SK-N-SH (cell line): ENCODE measurements at regions not wholly inside any gene's neighbourhood (a gene's known extent, or its start where the extent isn't known, plus 50 kb on each side); places are given as distances from the start of the nearest gene placed in this dataset.

Experiments used
- CTCF ChIA-PET: fragments of 300-600, 350-600 bp; formaldehyde crosslinking; extraction: SDS; loops from one replicate; lab custom pipeline; 2021; lab: Yijun Ruan, JAX
- POLR2A ChIA-PET: fragments of 350-600 bp; sonication (Branson Sonifier 250); formaldehyde crosslinking; extraction: SDS; loops from one replicate; lab custom pipeline; 2020; ENCODE audit warnings: antibody characterized with exemption, inconsistent platforms; lab: Yijun Ruan, JAX
- DNase-seq: peaks from one replicate; pipeline ENCODE4 v3.0.0; 2012
- H2AFZ ChIP-seq: fragments of 200-600 bp; sonication (generic); 2 replicates; pipeline ENCODE4 v1.8.1; 2016; ENCODE audit warnings: antibody characterized with exemption, mild to moderate bottlenecking, low read depth
- H3F3A ChIP-seq: fragments of 200-600 bp; sonication (generic); replicated peaks from 2 replicates; pipeline ENCODE3; 2016; ENCODE audit warnings: antibody characterized with exemption, mild to moderate bottlenecking; ENCODE audit not compliant: insufficient read depth
- H3K27ac ChIP-seq, 2 experiments: fragments of 200-500 bp in 1 of 2; fragments of 200-600 bp in 1 of 2; sonication (Bioruptor generic) in 1 of 2; sonication (generic), shearing (Covaris generic) in 1 of 2; 2 replicates each; pipeline versions ENCODE4 v1.5.1 to v1.6.1; 2014 to 2016; ENCODE audit warnings: low read depth in 2 of 2, inconsistent platforms in 1 of 2, low read length in 1 of 2, mild to moderate bottlenecking in 1 of 2, mixed read lengths in 1 of 2
- H3K27me3 ChIP-seq: fragments of 200-600 bp; sonication (generic), shearing (Covaris generic); 2 replicates; pipeline ENCODE4 v1.6.1; 2016; ENCODE audit warnings: mixed run types; ENCODE audit not compliant: insufficient read depth
- H3K36me3 ChIP-seq, 2 experiments: fragments of 200-500 bp in 1 of 2; fragments of 200-600 bp in 1 of 2; sonication (Bioruptor generic) in 1 of 2; sonication (generic) in 1 of 2; replicated peaks in 1 of 2; 2 replicates each; pipeline versions ENCODE3 to v1.5.1; 2014 to 2016; ENCODE audit warnings: low read length in 1 of 2, mild to moderate bottlenecking in 1 of 2; ENCODE audit not compliant: insufficient read depth in 2 of 2, control insufficient read depth in 1 of 2
- H3K4me1 ChIP-seq, 2 experiments: fragments of 200-500 bp in 1 of 2; fragments of 200-600 bp in 1 of 2; sonication (Bioruptor generic) in 1 of 2; sonication (generic), shearing (Covaris generic) in 1 of 2; 2 replicates each; pipeline versions ENCODE4 v1.5.1 to v1.6.1; 2014 to 2016; ENCODE audit warnings: low read depth in 1 of 2, low read length in 1 of 2, mixed run types in 1 of 2; ENCODE audit not compliant: insufficient read depth in 2 of 2, control insufficient read depth in 1 of 2
- H3K4me2 ChIP-seq: fragments of 200-600 bp; sonication (generic), shearing (Covaris generic); 2 replicates; pipeline ENCODE4 v1.6.1; 2017; ENCODE audit warnings: mixed run types
- H3K4me3 ChIP-seq, 2 experiments: fragments of 200-500 bp in 1 of 2; fragments of 200-600 bp in 1 of 2; sonication (Bioruptor generic) in 1 of 2; sonication (generic), shearing (Covaris generic) in 1 of 2; 2 replicates each; pipeline versions ENCODE4 v1.5.1 to v1.8.1; 2014 to 2016; ENCODE audit warnings: low read depth in 2 of 2, inconsistent platforms in 1 of 2, low read length in 1 of 2, mild to moderate bottlenecking in 1 of 2, mixed read lengths in 1 of 2, moderate library complexity in 1 of 2
- H3K79me2 ChIP-seq: fragments of 200-600 bp; sonication (generic); 2 replicates; pipeline ENCODE4 v1.8.1; 2017; ENCODE audit warnings: mild to moderate bottlenecking; ENCODE audit not compliant: insufficient read depth
- H3K9ac ChIP-seq: fragments of 200-600 bp; sonication (generic); 2 replicates; pipeline ENCODE4 v1.6.1; 2017; ENCODE audit warnings: mixed run types
- H3K9me2 ChIP-seq: fragments of 200-600 bp; sonication (generic); 2 replicates; pipeline ENCODE4 v1.6.1; 2017; ENCODE audit warnings: mixed run types
- H3K9me3 ChIP-seq: fragments of 200-600 bp; sonication (generic); 2 replicates; pipeline ENCODE4 v1.6.1; 2017; ENCODE audit warnings: mixed run types, mild to moderate bottlenecking, moderate library complexity
- H4K20me1 ChIP-seq: fragments of 200-600 bp; sonication (generic); 2 replicates; pipeline ENCODE4 v1.6.1; 2017; ENCODE audit warnings: mild to moderate bottlenecking, mixed run types; ENCODE audit not compliant: insufficient read depth
- CTCF ChIP-seq: fragments of 200-600 bp; sonication (generic); IDR thresholded peaks from 2 replicates; pipeline ENCODE4 v1.6.1; 2017; ENCODE audit warnings: antibody characterized with exemption, mild to moderate bottlenecking, moderate library complexity
- ELF1 ChIP-seq: IDR thresholded peaks from 2 replicates; pipeline ENCODE4 v1.4.0; 2012
- EP300 ChIP-seq, 2 experiments: IDR thresholded peaks; 2 replicates each; pipeline versions ENCODE4 v1.4.0 to v1.6.1; 2012; ENCODE audit warnings: borderline replicate concordance in 1 of 2, low read depth in 1 of 2, low read length in 1 of 2
- FOSL2 ChIP-seq: IDR thresholded peaks from 2 replicates; pipeline ENCODE4 v1.4.0; 2012; ENCODE audit warnings: low read depth, mild to moderate bottlenecking, moderate library complexity, borderline replicate concordance
- FOXJ3 ChIP-seq: sonication (generic); formaldehyde crosslinking; IDR thresholded peaks from 2 replicates; pipeline ENCODE4 v1.5.1; 2020; ENCODE audit warnings: mild to moderate bottlenecking, missing genetic modification reagents
- FOXM1 ChIP-seq: IDR thresholded peaks from 2 replicates; pipeline ENCODE4 v1.4.0; 2012; ENCODE audit warnings: low read depth, mild to moderate bottlenecking
- GABPA ChIP-seq: IDR thresholded peaks from 2 replicates; pipeline ENCODE4 v1.4.0; 2012; ENCODE audit warnings: low read depth, mild to moderate bottlenecking
- JUND ChIP-seq: IDR thresholded peaks from 2 replicates; pipeline ENCODE4 v1.4.0; 2012
- MXI1 ChIP-seq: IDR thresholded peaks from 2 replicates; pipeline ENCODE4 v1.6.1; 2012; ENCODE audit warnings: mild to moderate bottlenecking, low read depth, low read length, improper control_type of control experiment
- NRF1 ChIP-seq: IDR thresholded peaks from 2 replicates; pipeline ENCODE4 v1.6.1; 2012; ENCODE audit warnings: low read depth, mild to moderate bottlenecking, low read length
- PBX3 ChIP-seq: IDR thresholded peaks from 2 replicates; pipeline ENCODE4; 2012
- POLR2AphosphoS5 ChIP-seq: IDR thresholded peaks from 2 replicates; pipeline ENCODE4 v1.6.1; 2012; ENCODE audit warnings: low read depth, low read length
- RAD21 ChIP-seq: IDR thresholded peaks from 2 replicates; pipeline ENCODE4 v1.6.1; 2012; ENCODE audit warnings: mild to moderate bottlenecking, low read length
- REST ChIP-seq: IDR thresholded peaks from 2 replicates; pipeline ENCODE4 v1.6.1; 2012; ENCODE audit warnings: mild to moderate bottlenecking, low read depth, low read length, moderate library complexity
- RXRA ChIP-seq: IDR thresholded peaks from 2 replicates; pipeline ENCODE4 v1.4.0; 2012; ENCODE audit warnings: low read depth, mild to moderate bottlenecking, borderline replicate concordance
- TAF1 ChIP-seq: IDR thresholded peaks from 2 replicates; pipeline ENCODE4 v1.6.1; 2012; ENCODE audit warnings: low read depth, mild to moderate bottlenecking, low read length, moderate library complexity, borderline replicate concordance
- TCF12 ChIP-seq: IDR thresholded peaks from 2 replicates; pipeline ENCODE4 v1.4.0; 2012
- USF1 ChIP-seq: IDR thresholded peaks from 2 replicates; pipeline ENCODE4 v1.4.0; 2012; ENCODE audit warnings: low read depth, borderline replicate concordance
- USF2 ChIP-seq: fragments of 150-350 bp; IDR thresholded peaks from 2 replicates; pipeline ENCODE4 v1.6.1; 2017; ENCODE audit warnings: antibody characterized with exemption, low read length, low read depth, borderline replicate concordance
- ZBTB33 ChIP-seq: IDR thresholded peaks from 2 replicates; pipeline ENCODE4 v1.4.0; 2012; ENCODE audit warnings: low read depth, borderline replicate concordance
- WGBS: methylation state at CpG from one replicate; pipeline ENCODE4 v1.1.6; 2017; ENCODE audit warnings: low lambda C conversion rate; 5-methylcytosine and 5-hydroxymethylcytosine counted together

GRCh38 chr2:143899987-143900386, 619.9 kb downstream of the ZEB2 start:
- no peak for DNase-seq
- TF ChIP-seq ZBTB33 (no peak), USF1 (no peak), CTCF (no peak), TAF1 (no peak), NRF1 (no peak), FOXJ3 (CRISPR knock-in tag) (no peak), RXRA (no peak), POLR2AphosphoS5 (no peak), TCF12 (no peak), FOXM1 (no peak), EP300 (IDR thresholded peaks at IDR 0.05; ENCODE audit: borderline replicate concordance in 1 of 2, low read depth in 1 of 2, low read length in 1 of 2) (no peak), GABPA (no peak), FOSL2 (no peak), ELF1 (no peak), MXI1 (no peak), RAD21 (no peak), REST (no peak), USF2 (no peak), PBX3 (no peak), JUND (no peak)
- Histone ChIP-seq H3K9me3 (no peaks in the 10 kb centered on the region), H3K4me1 (peaks cover 0 to 13% of the 10 kb centered on the region in 2 experiments; a peak in 1 of 4 replicates), H3K36me3 (no peaks in the 10 kb centered on the region), H4K20me1 (no peaks in the 10 kb centered on the region), H3K4me2 (no peak overlapping the region), H3K9ac (no peak overlapping the region), H3K27me3 (no peaks in the 10 kb centered on the region), H3K79me2 (no peaks in the 10 kb centered on the region), H3K4me3 (no peak overlapping the region), H3F3A (peaks cover 16% of the 10 kb centered on the region), H3K27ac (no peak overlapping the region), H2AFZ (no peak overlapping the region), H3K9me2 (no peaks in the 10 kb centered on the region)
- ChIA-PET POLR2A (no interaction called here), CTCF (no interaction called here)
- 90% methylated on average over 4 of the region's 4 CpGs for WGBS
